WTC11 (cell line): ENCODE measurements at regions not wholly inside any gene's neighbourhood (a gene's known extent, or its start where the extent isn't known, plus 50 kb on each side); places are given as distances from the start of the nearest gene placed in this dataset.

Source experiments
- ATAC-seq: fragments of 200-7000 bp; cut with Tn5 transposase; 2 replicates; pipeline ENCODE4 v1.10.0; 2021; ENCODE audit warnings: mild to moderate bottlenecking, moderate library complexity
- CTCF ChIA-PET: fragments of 300-600 bp; sonication (Branson Sonifier 250); formaldehyde crosslinking; loops from one replicate; lab custom pipeline; 2021; ENCODE audit warnings: antibody characterized with exemption; lab: Charles Lee
- POLR2A ChIA-PET: fragments of 350-600 bp; sonication (Branson Sonifier 250); formaldehyde crosslinking; loops from one replicate; lab custom pipeline; 2021; ENCODE audit warnings: antibody characterized with exemption; lab: Charles Lee
- DNase-seq: peaks from one replicate; pipeline ENCODE4 v3.0.0; 2021; ENCODE audit warnings: low spot score
- H3K27ac Mint-ChIP-seq: 2 replicates; pipeline ENCODE4 v1.8.0; 2021; ENCODE audit warnings: mixed read lengths
- H3K27me3 Mint-ChIP-seq: 2 replicates; pipeline ENCODE4 v1.8.0; 2021; ENCODE audit warnings: low read depth, mild to moderate bottlenecking, moderate library complexity, mixed read lengths
- H3K36me3 Mint-ChIP-seq: 2 replicates; pipeline ENCODE4 v1.8.0; 2021; ENCODE audit warnings: mixed read lengths
- H3K4me1 Mint-ChIP-seq: 2 replicates; pipeline ENCODE4 v1.8.0; 2022; ENCODE audit warnings: mixed read lengths
- H3K4me3 Mint-ChIP-seq: 2 replicates; pipeline ENCODE4 v1.8.0; 2021; ENCODE audit warnings: mild to moderate bottlenecking, moderate library complexity, mixed read lengths
- H3K9me3 Mint-ChIP-seq: 2 replicates; pipeline ENCODE4 v1.8.0; 2021; ENCODE audit warnings: mixed read lengths
- ATF2 ChIP-seq: sonication (generic); formaldehyde crosslinking; IDR thresholded peaks from 2 replicates; pipeline ENCODE4 v1.8.1; 2022; ENCODE audit warnings: low read depth, missing genetic modification reagents, borderline replicate concordance
- FOXP1 ChIP-seq: sonication (generic); formaldehyde crosslinking; IDR thresholded peaks from 2 replicates; pipeline ENCODE4 v1.8.0; 2022; ENCODE audit warnings: missing genetic modification reagents, mild to moderate bottlenecking, moderate library complexity, borderline replicate concordance
- FOXP4 ChIP-seq: sonication (generic); formaldehyde crosslinking; IDR thresholded peaks from 2 replicates; pipeline ENCODE4 v1.8.0; 2022; ENCODE audit warnings: mild to moderate bottlenecking, missing genetic modification reagents
- IRF1 ChIP-seq: sonication (generic); formaldehyde crosslinking; IDR thresholded peaks from 2 replicates; pipeline ENCODE4 v1.8.0; 2023; ENCODE audit warnings: missing genetic modification reagents
- MXD4 ChIP-seq: fragments of 250-450 bp; sonication (Bioruptor Pico); IDR thresholded peaks from 2 replicates; pipeline ENCODE4 v1.8.0; 2021; ENCODE audit warnings: mild to moderate bottlenecking, moderate library complexity, borderline replicate concordance
- NR2C2 ChIP-seq: sonication (generic); formaldehyde crosslinking; IDR thresholded peaks from 2 replicates; pipeline ENCODE4 v1.8.0; 2022; ENCODE audit warnings: mild to moderate bottlenecking, missing genetic modification reagents
- NR3C1 ChIP-seq: sonication (generic); formaldehyde crosslinking; conservative IDR thresholded peaks from 2 replicates; pipeline ENCODE4 v1.8.1; 2023; ENCODE audit warnings: low read depth, mild to moderate bottlenecking, missing genetic modification reagents
- PRDM15 ChIP-seq: sonication (generic); formaldehyde crosslinking; IDR thresholded peaks from 2 replicates; pipeline ENCODE4 v1.8.0; 2022; ENCODE audit warnings: missing genetic modification reagents
- SMAD3 ChIP-seq: sonication (generic); formaldehyde crosslinking; IDR thresholded peaks from 2 replicates; pipeline ENCODE4 v1.8.0; 2022; ENCODE audit warnings: missing genetic modification reagents, mild to moderate bottlenecking, borderline replicate concordance
- SOX15 ChIP-seq: fragments of 250-450 bp; sonication (Bioruptor Pico); IDR thresholded peaks from 2 replicates; pipeline ENCODE4 v1.9.0; 2021; ENCODE audit warnings: mild to moderate bottlenecking
- ZBTB21 ChIP-seq: sonication (generic); formaldehyde crosslinking; IDR thresholded peaks from 2 replicates; pipeline ENCODE4 v1.8.1; 2023; ENCODE audit warnings: mild to moderate bottlenecking, missing genetic modification reagents, borderline replicate concordance
- ZNF121 ChIP-seq: sonication (generic); formaldehyde crosslinking; IDR thresholded peaks from 2 replicates; pipeline ENCODE4 v1.8.0; 2023; ENCODE audit warnings: missing genetic modification reagents
- ZNF219 ChIP-seq: sonication (generic); formaldehyde crosslinking; IDR thresholded peaks from 2 replicates; pipeline ENCODE4 v1.8.0; 2023; ENCODE audit warnings: missing genetic modification reagents, mild to moderate bottlenecking, borderline replicate concordance
- ZNF281 ChIP-seq: sonication (generic); formaldehyde crosslinking; IDR thresholded peaks from 2 replicates; pipeline ENCODE4 v1.8.0; 2023; ENCODE audit warnings: mild to moderate bottlenecking, missing genetic modification reagents

GRCh38 chr18:54030434-54030833 lies 194.0 kb downstream of the MBD2 start:
- POLR2A ChIA-PET, result no interaction called here
- Mint-ChIP-seq H3K4me1 (peaks cover 8% of the 10 kb centered on the region), H3K27ac (no peak overlapping the region)
- no peak for ATAC-seq
- no peak for TF ChIP-seq NR2C2 (CRISPR knock-in tag)
- TF ChIP-seq MXD4 (CRISPR knock-in tag), result no peak
- TF ChIP-seq ZNF281, result no peak
- no peak for TF ChIP-seq NR3C1
- TF ChIP-seq SOX15 (CRISPR knock-in tag), result no peak
- no peak for TF ChIP-seq FOXP1
- no peak for TF ChIP-seq PRDM15 (CRISPR knock-in tag)
- no peak for TF ChIP-seq IRF1
- TF ChIP-seq, all 79 proteins: peak for 0
- Mint-ChIP-seq H3K4me3 (no peak overlapping the region), H3K36me3 (no peaks in the 10 kb centered on the region), H3K9me3 (peaks cover 6% of the 10 kb centered on the region; the same call in 1 of the 2 replicates), H3K27me3 (no peaks in the 10 kb centered on the region)
- DNase-seq, result no peak
- CTCF ChIA-PET, result interaction anchor here (1.8 kb wide), 1 partner anchor 98 kb away, joined by 5 read pairs; no protein-coding TSS in a partner anchor

- H3K4me3 Mint-ChIP-seq, result no peak overlapping the region
- H3K27ac Mint-ChIP-seq, result no peak overlapping the region
- POLR2A ChIA-PET, result no interaction called here
- DNase-seq, result no peak
- H3K4me1 Mint-ChIP-seq, result peaks cover 10% of the 10 kb centered on the region
- peaks cover 6% of the 10 kb centered on the region; the same call in 1 of the 2 replicates for H3K9me3 Mint-ChIP-seq
- CTCF ChIA-PET, result no interaction called here
- no peaks in the 10 kb centered on the region for H3K36me3 Mint-ChIP-seq
- TF ChIP-seq ZNF219 (CRISPR knock-in tag) (no peak), SOX15 (CRISPR knock-in tag) (no peak), ZBTB21 (CRISPR knock-in tag) (no peak), ZNF121 (CRISPR knock-in tag) (no peak), FOXP4 (no peak), ATF2 (CRISPR knock-in tag) (no peak), SMAD3 (CRISPR knock-in tag) (no peak)
- no peak for ATAC-seq
- H3K27me3 Mint-ChIP-seq, result no peaks in the 10 kb centered on the region
These were observed 201.0 kb downstream of the MBD2 start for GRCh38 chr18:54023471-54023870.
